SU-DHL-6 (cell line): ENCODE measurements at regions not wholly inside any gene's neighbourhood (a gene's known extent, or its start where the extent isn't known, plus 50 kb on each side); places are given as distances from the start of the nearest gene placed in this dataset.

ENCODE experiments used
- CTCF ChIP-seq: fragments of 200-600 bp; sonication (generic); IDR thresholded peaks from one replicate; pipeline ENCODE4 v1.5.1; 2017; ENCODE audit warnings: antibody characterized with exemption, mild to moderate bottlenecking, low read length, moderate library complexity; ENCODE audit not compliant: insufficient read depth, poor library complexity, severe bottlenecking
- EZH2phosphoT487 ChIP-seq: fragments of 200-600 bp; sonication (generic), shearing (Covaris generic); conservative IDR thresholded peaks from 2 replicates; pipeline ENCODE4 v1.6.1; 2018; ENCODE audit warnings: mild to moderate bottlenecking, antibody characterized with exemption, low read length, moderate library complexity, mixed read lengths

GRCh38 chr15:69735121-69735520 is 282.5 kb downstream of the RPLP1 start:
- TF ChIP-seq EZH2phosphoT487 (no peak), CTCF (no peak)
